Heart left ventricle (tissue), 16 donors: ENCODE measurements at regions not wholly inside any gene's neighbourhood (a gene's known extent, or its start where the extent isn't known, plus 50 kb on each side); places are given as distances from the start of the nearest gene placed in this dataset.
"Not testable (repeated sequence)": the region's sequence is repeated elsewhere in the genome, so short reads cannot be mapped to it uniquely, and the experiment has no call there.

Source experiments
- ATAC-seq, 4 donors: fragments of 200-7000 bp; cut with Tn5 transposase; one replicate each; pipeline ENCODE4 v1.9.1; 2020 to 2022; ENCODE audit warnings: moderate library complexity in 4 of 4, mild to moderate bottlenecking in 3 of 4, moderate number of reproducible peaks in 1 of 4
- DNase-seq, 5 donors: peaks; one replicate each; pipeline ENCODE4 v3.0.0-alpha.2; 2020
- H3K27ac ChIP-seq, 12 donors: fragments of 200-600 bp; sonication (generic) in 4 of 12; one replicate each; pipeline versions ENCODE4 v1.5.0 to v1.8.0; 2016 to 2022; ENCODE audit warnings: mild to moderate bottlenecking in 2 of 12
- H3K27me3 ChIP-seq, 9 donors: fragments of 200-600 bp; sonication (generic) in 2 of 9; one replicate each; pipeline versions ENCODE4 v1.5.1 to v1.8.0; 2016 to 2022; ENCODE audit warnings: mild to moderate bottlenecking in 3 of 9
- H3K36me3 ChIP-seq, 9 donors: fragments of 200-600 bp; sonication (generic) in 2 of 9; one replicate each; pipeline versions ENCODE4 v1.5.0 to v1.8.0; 2018 to 2022; ENCODE audit warnings: mild to moderate bottlenecking in 2 of 9
- H3K4me1 ChIP-seq, 12 donors: fragments of 200-600 bp; sonication (generic) in 4 of 12; one replicate each; pipeline versions ENCODE4 v1.5.0 to v1.8.0; 2016 to 2022; ENCODE audit warnings: mild to moderate bottlenecking in 3 of 12
- H3K4me3 ChIP-seq, 12 donors: fragments of 200-600 bp; sonication (generic) in 4 of 12; one replicate each; pipeline versions ENCODE4 v1.5.0 to v1.8.0; 2017 to 2022; ENCODE audit warnings: mild to moderate bottlenecking in 9 of 12, moderate library complexity in 4 of 12
- H3K9me3 ChIP-seq, 12 donors: fragments of 200-600 bp; sonication (generic) in 4 of 12; one replicate each; pipeline versions ENCODE4 v1.5.0 to v1.8.0; 2016 to 2022; ENCODE audit warnings: mild to moderate bottlenecking in 1 of 12
- CTCF ChIP-seq, 12 donors: fragments of 200-600 bp; sonication (generic) in 4 of 12; IDR thresholded peaks; one replicate each; pipeline versions ENCODE4 v1.5.0 to v1.8.0; 2018 to 2022; ENCODE audit warnings: antibody characterized with exemption in 12 of 12, mild to moderate bottlenecking in 5 of 12
- POLR2A ChIP-seq, 2 donors: fragments of 450-650 bp; IDR thresholded peaks; one replicate each; pipeline ENCODE4 v1.6.1; 2017; ENCODE audit warnings: antibody characterized with exemption in 2 of 2, mild to moderate bottlenecking in 2 of 2, moderate library complexity in 2 of 2
- WGBS, 4 donors: extraction: QIAGEN DNeasy Blood & Tissue Kit in 2 of 4; methylation state at CpG; one replicate each; pipeline versions ENCODE4 v1.1.5 to v1.1.7; 2013 to 2018; 5-methylcytosine and 5-hydroxymethylcytosine counted together
- intact Hi-C, 10 donors: fragments of 100-400 bp; cut with DNase I; formaldehyde crosslinking; loops; one replicate each; pipeline versions ENCODE4 v1.11.1 to v1.14.2; 2022
- donor health status: ischemic (EF 13 %, LVEDD 7.1; RV severe dilation, severe dysfunction).
- donor health status: healthy with polysubstance abuse.
- donor health status: DM: no; HTN: yes; CAD: no.
- donor health status: DM: no; HTN: no; CAD: no.
- donor health status: ischemic (EF 25% LVEDD 6.9; RV normal size, moderate dysfunction).
- donor health status: ischemic (EF 25% LVEDD 5.7; RV mildly dilated, moderate dysfunction).
- donor health status: healthy.
- donor health status: DM: yes; HTN: yes; CAD: no.
- donor health status: ischemic (EF 35%, LVEDD 5.7; RV mildly dilated, moderate dysfunction).
- donor health status: nonischemic (EF 11% LVEDD 7.7; RV severe dilation, severe dysfunction).
- donor health status: DM: yes; HTN: yes; CAD: no.
- donor health status: PGD.
- donor health status: ischemic (EF 29% LVEDD 5.4; RV normal size, mild dysfunction).
- donor health status: nonischemic (EF 23%, LVEDD 6.1; RV moderate dilation, normal function).

- H3K4me1 ChIP-seq: no peaks in the 10 kb centered on the region
Observed at GRCh38 chr6:112886415-112886814, 539.3 kb downstream of the RFPL4B start.

GRCh38 chr6:112887424-112887823 is 540.3 kb downstream of the RFPL4B start:
- intact Hi-C loops, DNase-seq, H3K27me3 ChIP-seq, H3K4me1 ChIP-seq, H3K9me3 ChIP-seq, H3K27ac ChIP-seq, ATAC-seq, H3K4me3 ChIP-seq, H3K36me3 ChIP-seq: not testable (repeated sequence)
- WGBS, 4 donors: 91 to 96% (median 96%) methylated on average over 4 of the region's 4 CpGs

More at GRCh38 chr6:112886415-112886814, 539.3 kb downstream of the RFPL4B start:
- H3K4me3 ChIP-seq: no peak overlapping the region
- no peak overlapping the region for H3K27ac ChIP-seq
- TF ChIP-seq POLR2A (IDR thresholded peaks at IDR 0.05): no peak
- TF ChIP-seq CTCF (IDR thresholded peaks at IDR 0.05): no peak
- no peaks in the 10 kb centered on the region for H3K36me3 ChIP-seq
- H3K27me3 ChIP-seq: no peaks in the 10 kb centered on the region
- DNase-seq (no peak), ATAC-seq (no peak)
- intact Hi-C loops: no loop called here
- H3K9me3 ChIP-seq: no peaks in the 10 kb centered on the region
- WGBS, 4 donors: 74 to 81% (median 77%) methylated on average over 2 of the region's 2 CpGs

GRCh38 chr6:112899541-112899940 is 552.4 kb downstream of the RFPL4B start:
- intact Hi-C loops: no loop called here
- Histone ChIP-seq H3K27ac (no peak overlapping the region), H3K4me1 (no peaks in the 10 kb centered on the region), H3K4me3 (no peak overlapping the region), H3K36me3 (no peaks in the 10 kb centered on the region), H3K9me3 (peaks cover 0 to 25% (median 0%) of the 10 kb centered on the region in 12 donors), H3K27me3 (no peaks in the 10 kb centered on the region)
- DNase-seq (no peak), ATAC-seq (no peak)
- no peak for TF ChIP-seq CTCF (IDR thresholded peaks at IDR 0.05)
- TF ChIP-seq POLR2A (IDR thresholded peaks at IDR 0.05): no peak
- 38 to 58% (median 45%) methylated on average over 3 of the region's 3 CpGs for WGBS, 4 donors

- H3K4me3 ChIP-seq: no peak overlapping the region
- H3K9me3 ChIP-seq: peaks cover 0 to 15% (median 0%) of the 10 kb centered on the region in 12 donors
- no peak for TF ChIP-seq POLR2A (IDR thresholded peaks at IDR 0.05)
- no peak for TF ChIP-seq CTCF (IDR thresholded peaks at IDR 0.05)
- no peaks in the 10 kb centered on the region for H3K27me3 ChIP-seq
- ATAC-seq (no peak), DNase-seq (no peak)
- H3K27ac ChIP-seq: no peak overlapping the region
- WGBS, 4 donors: 96 to 99% (median 97%) methylated on average over 2 of the region's 2 CpGs
- H3K36me3 ChIP-seq: no peaks in the 10 kb centered on the region
- intact Hi-C loops: loop anchor here in 1 of 10 donors (10.0 kb wide), 1 partner anchor 569 kb away; no protein-coding TSS in a partner anchor
- H3K4me1 ChIP-seq: peaks cover 0 to 6% (median 0%) of the 10 kb centered on the region in 12 donors
Observed at GRCh38 chr6:112903361-112903760, 556.2 kb downstream of the RFPL4B start.

GRCh38 chr6:112906726-112907125 is 559.6 kb downstream of the RFPL4B start:
- ATAC-seq: peak; percentile 81 to 94 (median 87)
- H3K4me1 ChIP-seq: peaks cover 0 to 10% (median 0%) of the 10 kb centered on the region in 12 donors

More at GRCh38 chr6:112906726-112907125, 559.6 kb downstream of the RFPL4B start:
- H3K27ac ChIP-seq: peak overlapping the region in 5 of 12 donors; percentile 15 to 41 (median 24)
- no peak for TF ChIP-seq POLR2A (IDR thresholded peaks at IDR 0.05)
- TF ChIP-seq CTCF (IDR thresholded peaks at IDR 0.05): no peak
- DNase-seq: peak in 4 of 5 donors; percentile 27 to 51 (median 40)
- 46 to 68% (median 63%) methylated on average over 1 of the region's 1 CpG for WGBS, 4 donors
- H3K9me3 ChIP-seq: peaks cover 0 to 11% (median 0%) of the 10 kb centered on the region in 12 donors
- no peak overlapping the region for H3K4me3 ChIP-seq
- intact Hi-C loops: loop anchor here in 1 of 10 donors (10.0 kb wide), 1 partner anchor 572 kb away; no protein-coding TSS in a partner anchor
- no peaks in the 10 kb centered on the region for H3K36me3 ChIP-seq
- H3K27me3 ChIP-seq: no peaks in the 10 kb centered on the region
